CD4-positive, alpha-beta memory T cell (primary cell): ENCODE measurements at regions not wholly inside any gene's neighbourhood (a gene's known extent, or its start where the extent isn't known, plus 50 kb on each side); places are given as distances from the start of the nearest gene placed in this dataset.
"Not testable (repeated sequence)": the region's sequence is repeated elsewhere in the genome, so short reads cannot be mapped to it uniquely, and the experiment has no call there.

ENCODE experiments used
- CTCF ChIA-PET: fragments of 350-600 bp; sonication (Branson Sonifier 250); formaldehyde crosslinking; loops from one replicate; lab custom pipeline; 2021; ENCODE audit warnings: inconsistent platforms; ENCODE audit not compliant: partially characterized antibody; lab: Charles Lee
- POLR2A ChIA-PET: fragments of 350-600 bp; sonication (Branson Sonifier 250); formaldehyde crosslinking; loops from one replicate; lab custom pipeline; 2021; ENCODE audit not compliant: partially characterized antibody; lab: Charles Lee
- DNase-seq, 5 donors: peaks; one replicate each; pipeline versions ENCODE4 v3.0.0 to v3.0.0-alpha.2; 2020 to 2022; ENCODE audit warnings: mixed read lengths in 1 of 5
- H3K27ac ChIP-seq: one replicate; pipeline ENCODE4 v1.7.0; 2013; ENCODE audit warnings: low read depth, low read length
- H3K27me3 ChIP-seq: 2 replicates; pipeline ENCODE4 v1.7.0; 2013; ENCODE audit warnings: mild to moderate bottlenecking, low read length, moderate library complexity; ENCODE audit not compliant: insufficient read depth
- H3K36me3 ChIP-seq: 2 replicates; pipeline ENCODE4 v1.7.0; 2013; ENCODE audit warnings: mild to moderate bottlenecking, low read length, moderate library complexity; ENCODE audit not compliant: insufficient read depth
- H3K4me1 ChIP-seq: 2 replicates; pipeline ENCODE4 v1.7.0; 2013; ENCODE audit warnings: mild to moderate bottlenecking, low read length, moderate library complexity; ENCODE audit not compliant: insufficient read depth
- H3K4me3 ChIP-seq, 2 donors: one replicate each; pipeline ENCODE4 v1.7.0; 2013; ENCODE audit warnings: low read length in 2 of 2, mild to moderate bottlenecking in 1 of 2
- H3K9me3 ChIP-seq, 2 donors: one replicate each; pipeline ENCODE4 v1.7.0; 2013; ENCODE audit warnings: low read length in 2 of 2, control low read depth in 1 of 2; ENCODE audit not compliant: control insufficient read depth in 1 of 2
- H3K27ac Mint-ChIP-seq, 7 donors: one replicate each; pipeline ENCODE4 v1.8.0; 2020 to 2021; ENCODE audit warnings: mixed read lengths in 7 of 7, mild to moderate bottlenecking in 6 of 7, inconsistent platforms in 3 of 7, moderate library complexity in 3 of 7
- H3K27me3 Mint-ChIP-seq, 2 donors: one replicate each; pipeline ENCODE4 v1.8.0; 2020 to 2021; ENCODE audit warnings: mixed read lengths in 2 of 2
- H3K36me3 Mint-ChIP-seq, 2 donors: one replicate each; pipeline ENCODE4 v1.8.0; 2020 to 2021; ENCODE audit warnings: mixed read lengths in 2 of 2, inconsistent platforms in 1 of 2, mild to moderate bottlenecking in 1 of 2
- H3K4me1 Mint-ChIP-seq, 4 donors: one replicate each; pipeline ENCODE4 v1.8.0; 2020 to 2021; ENCODE audit warnings: mixed read lengths in 4 of 4, mild to moderate bottlenecking in 1 of 4
- H3K4me3 Mint-ChIP-seq, 8 donors: one replicate each; pipeline ENCODE4 v1.8.0; 2020 to 2021; ENCODE audit warnings: mixed read lengths in 8 of 8, mild to moderate bottlenecking in 7 of 8, moderate library complexity in 6 of 8, inconsistent platforms in 3 of 8
- H3K9me3 Mint-ChIP-seq, 8 donors: one replicate each; pipeline ENCODE4 v1.8.0; 2020 to 2021; ENCODE audit warnings: mixed read lengths in 8 of 8, mild to moderate bottlenecking in 5 of 8, inconsistent platforms in 3 of 8, moderate library complexity in 1 of 8
- intact Hi-C: fragments of 100-400 bp; cut with micrococcal nuclease; formaldehyde crosslinking; loops from one replicate; pipeline ENCODE4 v1.15.1; 2023

DNA sequence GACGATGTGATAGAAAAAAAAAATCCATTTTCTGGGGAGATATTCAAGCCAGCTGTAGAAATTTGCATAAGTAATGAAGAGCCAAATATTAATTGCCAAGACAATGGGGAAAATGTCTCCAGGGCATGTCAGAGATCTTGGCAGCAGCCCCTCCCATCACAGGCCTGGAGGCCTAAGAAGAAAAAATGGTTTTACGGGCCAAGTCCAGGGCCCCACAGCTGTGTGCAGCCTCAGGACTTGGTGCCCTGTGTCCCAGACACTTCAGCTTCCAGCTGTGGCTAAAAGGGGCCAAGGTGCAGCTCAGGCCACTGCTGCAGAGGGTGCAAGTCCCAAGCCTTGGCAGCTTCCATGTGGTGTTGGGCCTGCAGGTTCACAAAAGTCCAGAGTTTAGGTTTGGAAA is 83.4 kb downstream of the TBX3 start:
- POLR2A ChIA-PET, CTCF ChIA-PET, intact Hi-C loops, H3K4me1 ChIP-seq, H3K36me3 Mint-ChIP-seq, H3K4me1 Mint-ChIP-seq, H3K9me3 ChIP-seq, H3K27ac ChIP-seq, H3K27me3 ChIP-seq, H3K4me3 ChIP-seq, H3K36me3 ChIP-seq, H3K9me3 Mint-ChIP-seq, DNase-seq, H3K4me3 Mint-ChIP-seq, H3K27ac Mint-ChIP-seq, H3K27me3 Mint-ChIP-seq: not testable (repeated sequence)

DNA sequence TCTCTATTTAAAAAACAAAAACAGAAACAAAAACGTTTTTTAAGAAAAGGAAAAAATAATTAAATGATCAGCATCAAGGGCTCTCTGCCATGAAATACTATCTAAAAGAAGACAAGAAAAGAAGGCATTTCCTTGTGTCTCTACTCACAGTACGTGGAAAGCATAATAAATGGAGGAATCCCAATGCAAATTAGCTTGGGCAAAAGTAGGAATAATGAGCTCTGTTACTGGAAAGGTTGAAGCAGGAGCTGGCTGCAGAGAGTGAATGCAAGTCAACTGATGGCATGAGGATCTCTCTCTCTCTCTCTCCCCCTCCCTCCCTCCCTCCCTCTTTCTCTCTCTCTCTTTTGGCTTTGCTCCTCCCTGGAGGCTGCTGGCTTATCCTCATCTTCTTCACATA is 85.9 kb downstream of the TBX3 start:
- POLR2A ChIA-PET = no interaction called here
- H3K4me1 ChIP-seq = no peaks in the 10 kb centered on the region
- peaks cover 0 to 2% of the 10 kb centered on the region in 2 donors for H3K27me3 Mint-ChIP-seq
- H3K9me3 ChIP-seq = no peaks in the 10 kb centered on the region
- intact Hi-C loops = no loop called here
- no peak overlapping the region for H3K4me3 Mint-ChIP-seq
- H3K4me1 Mint-ChIP-seq = no peaks in the 10 kb centered on the region
- CTCF ChIA-PET = no interaction called here
- no peak for DNase-seq
- H3K27ac Mint-ChIP-seq = no peak overlapping the region
- peaks cover 0 to 20% (median 0%) of the 10 kb centered on the region in 8 donors for H3K9me3 Mint-ChIP-seq
- no peaks in the 10 kb centered on the region for H3K36me3 Mint-ChIP-seq
- H3K4me3 ChIP-seq = no peak overlapping the region
- H3K27ac ChIP-seq = no peak overlapping the region
- H3K27me3 ChIP-seq = no peaks in the 10 kb centered on the region
- H3K36me3 ChIP-seq = no peaks in the 10 kb centered on the region

DNA sequence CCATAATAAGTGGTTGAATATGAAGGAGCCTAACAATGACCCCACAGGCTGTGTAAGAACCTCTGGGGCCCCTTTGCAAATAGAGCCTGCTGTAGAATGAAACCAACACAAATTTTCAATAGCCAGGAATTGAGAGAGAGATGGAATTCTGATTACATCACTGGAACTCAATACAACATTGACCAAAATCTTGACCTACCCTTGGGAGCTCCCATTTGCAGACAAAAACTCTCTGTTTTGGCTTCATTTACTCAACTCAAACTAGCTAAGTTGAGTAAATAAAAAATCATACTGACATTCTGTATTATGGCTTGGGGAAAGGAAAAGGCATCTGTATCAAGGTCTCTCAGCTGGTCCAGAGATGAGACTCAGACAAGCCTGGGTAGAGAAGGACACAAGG is 91.0 kb downstream of the TBX3 start:
- ChIA-PET POLR2A (no interaction called here), CTCF (no interaction called here)
- Histone ChIP-seq H3K4me3 (no peak overlapping the region), H3K4me1 (no peaks in the 10 kb centered on the region), H3K9me3 (no peaks in the 10 kb centered on the region), H3K27ac (no peak overlapping the region), H3K27me3 (no peaks in the 10 kb centered on the region), H3K36me3 (no peaks in the 10 kb centered on the region)
- H3K4me1 Mint-ChIP-seq = no peaks in the 10 kb centered on the region
- no peaks in the 10 kb centered on the region for H3K36me3 Mint-ChIP-seq
- no peak for DNase-seq
- peaks cover 0 to 2% of the 10 kb centered on the region in 2 donors for H3K27me3 Mint-ChIP-seq
- no peak overlapping the region for H3K27ac Mint-ChIP-seq
- H3K9me3 Mint-ChIP-seq = peaks cover 2 to 28% (median 5%) of the 10 kb centered on the region in 8 donors
- H3K4me3 Mint-ChIP-seq = no peak overlapping the region
- intact Hi-C loops = no loop called here

DNA sequence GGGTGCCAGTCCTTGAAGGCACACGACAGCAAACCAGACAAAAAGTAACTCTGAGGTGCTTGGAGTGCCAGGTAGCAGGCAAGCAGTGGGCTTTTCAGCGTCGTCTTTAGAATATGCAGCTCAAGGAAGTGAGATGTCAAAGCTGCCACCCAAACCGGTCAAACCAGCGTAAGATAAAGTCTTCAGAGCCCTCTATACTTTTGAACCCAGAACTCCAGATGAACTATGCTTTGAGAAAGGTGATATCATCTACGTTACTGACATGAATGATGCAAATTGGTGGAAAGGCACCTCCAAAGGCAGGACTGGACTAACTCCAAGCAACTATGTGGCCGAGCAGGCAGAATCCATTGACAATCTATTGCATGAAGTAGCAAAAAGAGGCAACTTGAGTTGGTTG is 95.9 kb downstream of the TBX3 start:
- Mint-ChIP-seq H3K4me3 (no peak overlapping the region), H3K36me3 (no peaks in the 10 kb centered on the region), H3K27me3 (no peaks in the 10 kb centered on the region), H3K27ac (no peak overlapping the region), H3K4me1 (no peaks in the 10 kb centered on the region), H3K9me3 (peaks cover 2 to 16% (median 5%) of the 10 kb centered on the region in 8 donors)
- DNase-seq = no peak
- H3K27ac ChIP-seq = no peak overlapping the region
- POLR2A ChIA-PET = no interaction called here
- CTCF ChIA-PET = no interaction called here
- H3K9me3 ChIP-seq = no peaks in the 10 kb centered on the region
- no peak overlapping the region for H3K4me3 ChIP-seq
- no peaks in the 10 kb centered on the region for H3K27me3 ChIP-seq
- H3K36me3 ChIP-seq = no peaks in the 10 kb centered on the region
- intact Hi-C loops = no loop called here
- no peaks in the 10 kb centered on the region for H3K4me1 ChIP-seq

DNA sequence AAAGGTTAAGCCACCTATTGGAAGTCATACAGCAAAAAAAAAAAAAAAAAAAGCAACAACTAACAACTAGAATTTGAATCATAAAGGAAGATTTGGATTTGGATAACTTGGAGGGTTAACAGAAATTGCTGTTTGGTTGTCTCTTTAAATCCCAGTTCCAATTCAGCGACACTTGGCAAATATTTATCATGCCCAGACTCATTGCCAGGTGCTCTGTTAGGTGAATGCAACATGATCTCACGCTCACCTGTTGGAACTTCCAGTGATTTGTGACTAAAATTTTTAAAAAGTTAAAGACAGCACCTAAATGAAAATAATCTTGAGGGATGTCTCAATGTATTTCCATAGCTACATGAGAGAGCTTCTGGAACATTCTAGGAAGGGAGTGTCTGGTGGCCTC is 103.7 kb downstream of the TBX3 start:
- intact Hi-C loops = no loop called here
- POLR2A ChIA-PET = no interaction called here
- Histone ChIP-seq H3K36me3 (no peaks in the 10 kb centered on the region), H3K27ac (no peak overlapping the region), H3K27me3 (no peaks in the 10 kb centered on the region), H3K9me3 (no peaks in the 10 kb centered on the region), H3K4me3 (no peak overlapping the region), H3K4me1 (no peaks in the 10 kb centered on the region)
- peaks cover 3 to 4% of the 10 kb centered on the region in 2 donors for H3K27me3 Mint-ChIP-seq
- no peaks in the 10 kb centered on the region for H3K36me3 Mint-ChIP-seq
- H3K27ac Mint-ChIP-seq = no peak overlapping the region
- H3K9me3 Mint-ChIP-seq = peaks cover 0 to 3% (median 0%) of the 10 kb centered on the region in 8 donors
- CTCF ChIA-PET = interaction anchor here (1.2 kb wide), 1 partner anchor 71 kb away, joined by 4 read pairs; no protein-coding TSS in a partner anchor
- no peak for DNase-seq
- no peaks in the 10 kb centered on the region for H3K4me1 Mint-ChIP-seq
- H3K4me3 Mint-ChIP-seq = no peak overlapping the region

DNA sequence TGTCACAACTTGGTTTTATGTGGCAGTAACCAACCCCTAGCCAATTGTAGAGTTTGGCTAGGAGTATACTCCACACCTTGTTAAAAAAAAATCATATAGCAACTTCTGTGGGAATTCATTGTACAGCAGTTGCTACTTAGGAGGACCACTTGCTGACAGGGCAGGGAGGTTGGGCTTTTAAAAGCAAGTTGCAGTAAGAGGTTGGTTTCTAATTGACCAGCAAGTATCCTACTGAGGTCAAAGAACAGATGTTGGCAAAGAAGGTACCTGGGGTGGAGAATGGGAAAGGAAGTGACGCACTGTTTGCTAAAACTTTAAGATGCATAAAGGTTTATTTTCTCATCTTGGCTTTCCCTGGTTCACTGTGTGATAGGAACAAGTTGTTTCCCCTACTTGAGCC is 104.6 kb downstream of the TBX3 start:
- no peaks in the 10 kb centered on the region for H3K9me3 ChIP-seq
- no peak overlapping the region for H3K4me3 Mint-ChIP-seq
- H3K27ac Mint-ChIP-seq = peak overlapping the region in 1 of 7 donors; percentile 53
- no peaks in the 10 kb centered on the region for H3K4me1 Mint-ChIP-seq
- CTCF ChIA-PET = no interaction called here
- no peaks in the 10 kb centered on the region for H3K36me3 Mint-ChIP-seq
- peaks cover 3 to 4% of the 10 kb centered on the region in 2 donors for H3K27me3 Mint-ChIP-seq
- no peak overlapping the region for H3K4me3 ChIP-seq
- no peaks in the 10 kb centered on the region for H3K36me3 ChIP-seq
- no peak overlapping the region for H3K27ac ChIP-seq
- POLR2A ChIA-PET = no interaction called here
- DNase-seq = no peak
- intact Hi-C loops = no loop called here
- H3K9me3 Mint-ChIP-seq = peaks cover 0 to 3% (median 0%) of the 10 kb centered on the region in 8 donors
- H3K27me3 ChIP-seq = no peaks in the 10 kb centered on the region
- H3K4me1 ChIP-seq = no peaks in the 10 kb centered on the region

DNA sequence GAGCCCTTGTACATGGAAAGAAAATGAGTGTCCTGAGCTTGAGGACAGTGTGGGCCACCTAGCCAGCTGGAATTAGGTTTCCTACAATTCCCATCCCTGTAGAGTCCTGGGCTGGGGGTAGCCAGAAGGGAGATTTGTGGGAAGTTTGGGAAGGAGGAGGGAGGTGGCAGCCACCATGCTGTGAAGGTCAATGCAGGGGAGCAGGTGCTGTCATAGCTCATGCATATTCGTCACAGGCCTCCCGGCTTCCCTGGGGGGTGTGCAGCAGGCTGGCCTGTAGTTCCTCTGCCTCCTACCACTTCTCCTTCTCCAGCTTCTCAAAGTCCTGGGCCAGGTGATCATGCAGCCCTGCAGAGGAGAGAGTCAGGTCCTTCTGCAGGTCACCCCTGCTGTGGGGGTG is 121.3 kb downstream of the TBX3 start:
- Histone ChIP-seq H3K36me3 (no peaks in the 10 kb centered on the region), H3K4me1 (no peaks in the 10 kb centered on the region), H3K9me3 (no peaks in the 10 kb centered on the region), H3K4me3 (no peak overlapping the region), H3K27ac (no peak overlapping the region), H3K27me3 (no peaks in the 10 kb centered on the region)
- Mint-ChIP-seq H3K9me3 (peaks cover 0 to 3% (median 0%) of the 10 kb centered on the region in 8 donors), H3K4me1 (no peaks in the 10 kb centered on the region), H3K4me3 (no peak overlapping the region), H3K27me3 (peaks cover 0 to 2% of the 10 kb centered on the region in 2 donors), H3K27ac (no peak overlapping the region), H3K36me3 (no peaks in the 10 kb centered on the region)
- ChIA-PET CTCF (no interaction called here), POLR2A (no interaction called here)
- no peak for DNase-seq
- intact Hi-C loops = no loop called here

DNA sequence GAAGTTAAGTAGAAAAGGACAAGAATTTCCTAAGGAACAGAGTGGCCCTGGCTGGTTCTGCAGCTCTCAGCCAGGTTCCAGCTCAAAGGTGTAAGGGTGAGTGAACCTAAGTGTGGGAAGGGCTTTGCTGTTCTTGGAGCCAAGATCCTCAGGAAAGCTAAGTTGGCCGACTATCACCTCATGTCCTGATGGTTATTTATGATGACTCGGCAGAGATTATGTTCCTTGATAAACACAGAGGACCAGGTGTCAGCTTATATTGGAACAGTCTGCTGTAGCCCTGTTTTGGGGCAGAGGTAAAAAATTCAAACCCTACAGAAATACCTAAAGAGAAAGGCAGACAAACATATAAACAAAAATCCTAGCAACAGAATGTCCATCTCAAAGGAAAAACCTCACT is 128.5 kb downstream of the TBX3 start:
- POLR2A ChIA-PET = no interaction called here

More for the DNA sequence above, 128.5 kb downstream of the TBX3 start:
- Histone ChIP-seq H3K36me3 (no peaks in the 10 kb centered on the region), H3K4me3 (no peak overlapping the region), H3K27me3 (no peaks in the 10 kb centered on the region), H3K4me1 (no peaks in the 10 kb centered on the region), H3K27ac (no peak overlapping the region), H3K9me3 (no peaks in the 10 kb centered on the region)
- no peak for DNase-seq
- Mint-ChIP-seq H3K9me3 (peaks cover 0 to 4% (median 0%) of the 10 kb centered on the region in 8 donors), H3K36me3 (no peaks in the 10 kb centered on the region), H3K4me1 (no peaks in the 10 kb centered on the region), H3K27ac (no peak overlapping the region), H3K27me3 (no peaks in the 10 kb centered on the region), H3K4me3 (no peak overlapping the region)
- CTCF ChIA-PET = no interaction called here
- intact Hi-C loops = no loop called here
